ENCODE measurements at regions not wholly inside any gene's neighbourhood (a gene's known extent, or its start where the extent isn't known, plus 50 kb on each side); places are given as distances from the start of the nearest gene placed in this dataset.

DNA sequence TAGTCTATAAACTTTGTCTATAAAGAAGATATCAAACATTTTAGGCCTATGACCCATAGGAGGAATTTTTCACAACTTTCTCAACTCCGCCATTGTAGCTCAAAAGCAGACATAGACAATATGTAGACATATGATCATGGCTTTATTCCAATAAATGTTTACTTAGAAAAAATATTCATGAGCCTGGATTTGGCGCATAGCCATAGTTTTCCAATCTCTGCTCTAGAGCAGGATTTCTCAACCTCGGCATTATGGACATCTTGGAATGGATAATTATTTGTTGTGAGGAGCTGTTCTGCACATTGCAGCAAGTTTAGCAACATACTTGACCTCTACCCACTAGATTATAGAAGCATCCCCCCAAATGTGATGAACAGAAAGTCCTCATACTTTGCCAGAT, 532.6 kb downstream of the ANKRD7 start:
- no peak for TF ChIP-seq REST (IDR thresholded peaks at IDR 0.05; ENCODE audit: low read depth, low read length)
- TF ChIP-seq SMAD5 (IDR thresholded peaks at IDR 0.05; ENCODE audit: low read depth) = no peak
